GM12873 (cell line): ENCODE measurements at regions not wholly inside any gene's neighbourhood (a gene's known extent, or its start where the extent isn't known, plus 50 kb on each side); places are given as distances from the start of the nearest gene placed in this dataset.

Source experiments
- CTCF ChIP-seq: IDR thresholded peaks from 2 replicates; pipeline ENCODE4 v1.5.1; 2012; ENCODE audit warnings: low read depth, mild to moderate bottlenecking, moderate library complexity, low read length, control low read depth; ENCODE audit not compliant: insufficient read depth; ENCODE audit errors: missing control alignments

GRCh38 chr11:91639359-91639758 is 585.3 kb upstream of the FAT3 start:
- no peak for TF ChIP-seq CTCF

GRCh38 chr11:91630916-91631673 is 593.5 kb upstream of the FAT3 start:
- no peak for TF ChIP-seq CTCF

- no peak for TF ChIP-seq CTCF
Observed at GRCh38 chr11:91625495-91625894, 599.1 kb upstream of the FAT3 start.

- no peak for TF ChIP-seq CTCF
Observed at GRCh38 chr11:91624021-91624420, 600.6 kb upstream of the FAT3 start.

- no peak for TF ChIP-seq CTCF
Observed at GRCh38 chr11:91608677-91609076, 615.9 kb upstream of the FAT3 start.

- no peak for TF ChIP-seq CTCF
Observed at GRCh38 chr11:91596111-91596510, 628.5 kb upstream of the FAT3 start.

GRCh38 chr11:91591021-91591420 is 633.6 kb upstream of the FAT3 start:
- TF ChIP-seq CTCF, result no peak
